ENCODE measurements at regions not wholly inside any gene's neighbourhood (a gene's known extent, or its start where the extent isn't known, plus 50 kb on each side); places are given as distances from the start of the nearest gene placed in this dataset.

DNA sequence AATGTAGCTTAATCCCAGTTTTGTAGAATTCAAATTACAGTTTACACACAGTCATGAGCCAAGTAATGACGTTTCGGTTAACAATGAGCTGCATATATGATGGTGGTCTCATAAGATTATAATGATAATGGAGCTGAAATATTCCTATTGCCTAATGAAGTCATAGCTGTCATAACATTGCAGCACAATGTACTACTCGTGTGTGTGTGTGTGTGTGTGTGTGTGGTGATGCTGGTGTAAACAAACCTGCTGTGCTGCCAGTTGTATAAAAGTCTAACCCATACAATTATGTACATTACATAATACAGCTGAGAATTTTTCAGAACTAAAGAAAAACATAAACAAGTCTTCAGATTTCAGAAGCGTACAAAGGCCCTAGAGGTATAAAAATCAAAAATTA lies 66.7 kb upstream of the ARID1B start:
- TF ChIP-seq, protein P1, sequence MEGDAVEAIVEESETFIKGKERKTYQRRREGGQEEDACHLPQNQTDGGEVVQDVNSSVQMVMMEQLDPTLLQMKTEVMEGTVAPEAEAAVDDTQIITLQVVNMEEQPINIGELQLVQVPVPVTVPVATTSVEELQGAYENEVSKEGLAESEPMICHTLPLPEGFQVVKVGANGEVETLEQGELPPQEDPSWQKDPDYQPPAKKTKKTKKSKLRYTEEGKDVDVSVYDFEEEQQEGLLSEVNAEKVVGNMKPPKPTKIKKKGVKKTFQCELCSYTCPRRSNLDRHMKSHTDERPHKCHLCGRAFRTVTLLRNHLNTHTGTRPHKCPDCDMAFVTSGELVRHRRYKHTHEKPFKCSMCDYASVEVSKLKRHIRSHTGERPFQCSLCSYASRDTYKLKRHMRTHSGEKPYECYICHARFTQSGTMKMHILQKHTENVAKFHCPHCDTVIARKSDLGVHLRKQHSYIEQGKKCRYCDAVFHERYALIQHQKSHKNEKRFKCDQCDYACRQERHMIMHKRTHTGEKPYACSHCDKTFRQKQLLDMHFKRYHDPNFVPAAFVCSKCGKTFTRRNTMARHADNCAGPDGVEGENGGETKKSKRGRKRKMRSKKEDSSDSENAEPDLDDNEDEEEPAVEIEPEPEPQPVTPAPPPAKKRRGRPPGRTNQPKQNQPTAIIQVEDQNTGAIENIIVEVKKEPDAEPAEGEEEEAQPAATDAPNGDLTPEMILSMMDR (IDR thresholded peaks at IDR 0.05), result no peak
- TF ChIP-seq PHF8 (IDR thresholded peaks at IDR 0.05; ENCODE audit: borderline replicate concordance, low read depth), result no peak
- TF ChIP-seq, protein P2, sequence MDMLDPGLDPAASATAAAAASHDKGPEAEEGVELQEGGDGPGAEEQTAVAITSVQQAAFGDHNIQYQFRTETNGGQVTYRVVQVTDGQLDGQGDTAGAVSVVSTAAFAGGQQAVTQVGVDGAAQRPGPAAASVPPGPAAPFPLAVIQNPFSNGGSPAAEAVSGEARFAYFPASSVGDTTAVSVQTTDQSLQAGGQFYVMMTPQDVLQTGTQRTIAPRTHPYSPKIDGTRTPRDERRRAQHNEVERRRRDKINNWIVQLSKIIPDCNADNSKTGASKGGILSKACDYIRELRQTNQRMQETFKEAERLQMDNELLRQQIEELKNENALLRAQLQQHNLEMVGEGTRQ (IDR thresholded peaks at IDR 0.05), result no peak
- TF ChIP-seq JUN (IDR thresholded peaks at IDR 0.05), result no peak
- TF ChIP-seq SMC3 (IDR thresholded peaks at IDR 0.05), result no peak
- TF ChIP-seq POLR2A (IDR thresholded peaks at IDR 0.05; ENCODE audit: low read length), result no peak
- no peak for TF ChIP-seq CHD2 (IDR thresholded peaks at IDR 0.05; ENCODE audit: low read length, partially characterized antibody)
- no peak for TF ChIP-seq CEBPB (IDR thresholded peaks at IDR 0.05)
- TF ChIP-seq RAD21 (conservative IDR thresholded peaks at IDR 0.05 in 1 of 2, IDR thresholded peaks at IDR 0.05 in 1 of 2), result no peak

All from A549 (cell line).